ENCODE measurements at regions not wholly inside any gene's neighbourhood (a gene's known extent, or its start where the extent isn't known, plus 50 kb on each side); places are given as distances from the start of the nearest gene placed in this dataset.

GRCh38 chr13:73473016-73473415, 414.2 kb downstream of the KLF5 start:
- TF ChIP-seq CTCF (IDR thresholded peaks at IDR 0.05): no peak

- TF ChIP-seq CTCF (IDR thresholded peaks at IDR 0.05): no peak
Observed at GRCh38 chr13:73467125-73467524, 408.3 kb downstream of the KLF5 start.

GRCh38 chr13:73466561-73466960, 407.8 kb downstream of the KLF5 start:
- no peak for TF ChIP-seq CTCF (IDR thresholded peaks at IDR 0.05)

- no peak for TF ChIP-seq CTCF (IDR thresholded peaks at IDR 0.05)
Observed at GRCh38 chr13:73465617-73465971, 406.8 kb downstream of the KLF5 start.

GRCh38 chr13:73464758-73465616, 406.2 kb downstream of the KLF5 start:
- TF ChIP-seq CTCF (IDR thresholded peaks at IDR 0.05): no peak

- TF ChIP-seq CTCF (IDR thresholded peaks at IDR 0.05): no peak
Observed at GRCh38 chr13:73462241-73462640, 403.4 kb downstream of the KLF5 start.

- no peak for TF ChIP-seq CTCF (IDR thresholded peaks at IDR 0.05)
Observed at GRCh38 chr13:73451221-73452029, 392.6 kb downstream of the KLF5 start.

All from LNCAP (cell line).